H9 (cell line): ENCODE measurements at regions not wholly inside any gene's neighbourhood (a gene's known extent, or its start where the extent isn't known, plus 50 kb on each side); places are given as distances from the start of the nearest gene placed in this dataset.
A peak's percentile ranks its signal among the peaks of the same experiment; 100 is the strongest.

Experiments used
- DNase-seq: peaks from one replicate; pipeline ENCODE4 v3.0.0-alpha.2; 2017
- H2AFZ ChIP-seq: one replicate; pipeline ENCODE4 v1.6.1; 2013; ENCODE audit warnings: mild to moderate bottlenecking, low read length, control low read depth, moderate library complexity
- H2AK5ac ChIP-seq: 2 replicates; pipeline ENCODE4 v1.6.1; 2013; ENCODE audit warnings: low read length, control low read depth, mixed read lengths; ENCODE audit not compliant: insufficient read length
- H2BK120ac ChIP-seq: one replicate; pipeline ENCODE4 v1.6.1; 2013; ENCODE audit warnings: low read depth, mild to moderate bottlenecking, low read length, control low read depth, inconsistent platforms; ENCODE audit not compliant: poor library complexity, severe bottlenecking
- H2BK12ac ChIP-seq: 2 replicates; pipeline ENCODE4 v1.6.1; 2013; ENCODE audit warnings: low read length, control low read depth, mixed read lengths, low read depth; ENCODE audit not compliant: insufficient read length
- H2BK15ac ChIP-seq: 2 replicates; pipeline ENCODE4 v1.6.1; 2013; ENCODE audit warnings: low read depth, low read length, control low read depth
- H2BK20ac ChIP-seq: one replicate; pipeline ENCODE4 v1.6.1; 2013; ENCODE audit warnings: low read depth, mild to moderate bottlenecking, low read length, control low read depth, inconsistent platforms; ENCODE audit not compliant: poor library complexity, severe bottlenecking
- H2BK5ac ChIP-seq: 2 replicates; pipeline ENCODE4 v1.6.1; 2013; ENCODE audit warnings: low read length, control low read depth, mixed read lengths; ENCODE audit not compliant: insufficient read length
- H3K14ac ChIP-seq: 2 replicates; pipeline ENCODE4 v1.6.1; 2013; ENCODE audit warnings: low read length, control low read depth; ENCODE audit not compliant: insufficient read depth
- H3K18ac ChIP-seq: 2 replicates; pipeline ENCODE4 v1.6.1; 2013; ENCODE audit warnings: low read depth, mild to moderate bottlenecking, mixed read lengths, low read length, control low read depth; ENCODE audit not compliant: insufficient read length
- H3K23ac ChIP-seq: 2 replicates; pipeline ENCODE4 v1.6.1; 2013; ENCODE audit warnings: low read length, control low read depth, mixed read lengths, low read depth; ENCODE audit not compliant: insufficient read length
- H3K23me2 ChIP-seq: 2 replicates; pipeline ENCODE4 v1.6.1; 2013; ENCODE audit warnings: low read depth, mild to moderate bottlenecking, mixed read lengths, low read length, control low read depth; ENCODE audit not compliant: insufficient read length, poor library complexity, severe bottlenecking
- H3K27ac ChIP-seq: 2 replicates; pipeline ENCODE4 v1.5.1; 2013; ENCODE audit warnings: low read length, control low read depth, mixed read lengths, low read depth; ENCODE audit not compliant: insufficient read length
- H3K27me3 ChIP-seq: 2 replicates; pipeline ENCODE4 v1.6.1; 2013; ENCODE audit warnings: low read length, control low read depth, inconsistent platforms; ENCODE audit not compliant: insufficient read depth
- H3K4ac ChIP-seq: 2 replicates; pipeline ENCODE4 v1.6.1; 2013; ENCODE audit warnings: low read depth, mild to moderate bottlenecking, control low read depth, inconsistent platforms, low read length, moderate library complexity
- H3K4me1 ChIP-seq: 2 replicates; pipeline ENCODE4 v1.6.1; 2013; ENCODE audit warnings: low read length, control low read depth, inconsistent platforms; ENCODE audit not compliant: insufficient read depth
- H3K4me2 ChIP-seq: 2 replicates; pipeline ENCODE4 v1.6.1; 2013; ENCODE audit warnings: low read length, control low read depth, mixed read lengths; ENCODE audit not compliant: insufficient read length, insufficient read depth
- H3K56ac ChIP-seq: 2 replicates; pipeline ENCODE4 v1.6.1; 2013; ENCODE audit warnings: low read depth, mild to moderate bottlenecking, mixed read lengths, low read length, control low read depth; ENCODE audit not compliant: insufficient read length
- H3K79me1 ChIP-seq: 2 replicates; pipeline ENCODE4 v1.6.1; 2013; ENCODE audit warnings: low read depth, mild to moderate bottlenecking, moderate library complexity, low read length, control low read depth, inconsistent platforms; ENCODE audit not compliant: insufficient read depth, poor library complexity, severe bottlenecking
- H3K79me2 ChIP-seq: 2 replicates; pipeline ENCODE4 v1.6.1; 2013; ENCODE audit warnings: low read length, control low read depth, inconsistent platforms; ENCODE audit not compliant: insufficient read depth
- H3K9ac ChIP-seq: 2 replicates; pipeline ENCODE4 v1.6.1; 2013; ENCODE audit warnings: low read length, control low read depth, mixed read lengths; ENCODE audit not compliant: insufficient read length; ENCODE audit errors: extremely low read depth
- H3K9me3 ChIP-seq: one replicate; pipeline ENCODE4 v1.6.1; 2013; ENCODE audit warnings: low read depth, low read length, inconsistent platforms; ENCODE audit not compliant: control insufficient read depth
- H3T11ph ChIP-seq: one replicate; pipeline ENCODE4 v1.6.1; 2013; ENCODE audit warnings: mild to moderate bottlenecking, low read length, control low read depth, inconsistent platforms
- H4K20me1 ChIP-seq: one replicate; pipeline ENCODE4 v1.6.1; 2013; ENCODE audit not compliant: control insufficient read depth, insufficient read length, insufficient read depth
- H4K5ac ChIP-seq: 2 replicates; pipeline ENCODE4 v1.6.1; 2013; ENCODE audit warnings: low read depth, mild to moderate bottlenecking, mixed read lengths, low read length, control low read depth; ENCODE audit not compliant: insufficient read length
- H4K8ac ChIP-seq: replicated peaks from 2 replicates; pipeline ENCODE4 v1.6.1; 2013; ENCODE audit warnings: low read length, control low read depth, mixed read lengths, low read depth; ENCODE audit not compliant: insufficient read length
- H4K91ac ChIP-seq: 2 replicates; pipeline ENCODE4 v1.6.1; 2013; ENCODE audit warnings: low read depth, mild to moderate bottlenecking, moderate library complexity, mixed read lengths, low read length, control low read depth; ENCODE audit not compliant: insufficient read length
- H3K27ac Mint-ChIP-seq, 3 experiments: 2 replicates in 2 of 3; 3 replicates in 1 of 3; pipeline ENCODE4 v1.8.0; 2020 to 2021; ENCODE audit warnings: mixed read lengths in 3 of 3, mild to moderate bottlenecking in 1 of 3, moderate library complexity in 1 of 3
- H3K27me3 Mint-ChIP-seq: 2 replicates; pipeline ENCODE4 v1.8.0; 2021; ENCODE audit warnings: low read depth, mild to moderate bottlenecking, moderate library complexity, mixed read lengths
- H3K36me3 Mint-ChIP-seq, 3 experiments: 2 replicates in 2 of 3; 3 replicates in 1 of 3; pipeline ENCODE4 v1.8.0; 2020 to 2021; ENCODE audit warnings: low read depth in 3 of 3, mixed read lengths in 3 of 3; ENCODE audit not compliant: insufficient read depth in 1 of 3
- H3K4me1 Mint-ChIP-seq, 2 experiments: 2 replicates each; pipeline ENCODE4 v1.8.0; 2020; ENCODE audit warnings: mixed read lengths in 2 of 2
- H3K4me3 Mint-ChIP-seq, 2 experiments: 2 replicates in 1 of 2; 3 replicates in 1 of 2; pipeline ENCODE4 v1.8.0; 2020 to 2021; ENCODE audit warnings: mild to moderate bottlenecking in 2 of 2, mixed read lengths in 2 of 2, moderate library complexity in 1 of 2
- H3K9me3 Mint-ChIP-seq, 2 experiments: 2 replicates in 1 of 2; 3 replicates in 1 of 2; pipeline ENCODE4 v1.8.0; 2020; ENCODE audit warnings: mild to moderate bottlenecking in 2 of 2, mixed read lengths in 2 of 2, moderate library complexity in 1 of 2
- CTCF ChIP-seq: fragments of 200-600 bp; sonication (generic); conservative IDR thresholded peaks from 3 replicates; pipeline ENCODE4 v1.8.0; 2021; ENCODE audit warnings: antibody characterized with exemption, mild to moderate bottlenecking
- WGBS: extraction: QIAGEN DNeasy Blood & Tissue Kit; methylation state at CpG from one replicate; pipeline ENCODE4 v1.1.7; 2013; ENCODE audit warnings: missing lambda C conversion rate, low lambda C conversion rate, mixed read lengths; ENCODE audit not compliant: insufficient read length; ENCODE audit errors: extremely low coverage; 5-methylcytosine and 5-hydroxymethylcytosine counted together

- Histone ChIP-seq H3K23me2 (no peaks in the 10 kb centered on the region), H3K14ac (no peak overlapping the region), H4K20me1 (no peaks in the 10 kb centered on the region), H3K27me3 (no peaks in the 10 kb centered on the region), H4K5ac (no peak overlapping the region), H3K27ac (no peak overlapping the region), H3T11ph (no peak overlapping the region), H3K9me3 (no peaks in the 10 kb centered on the region), H3K9ac (no peak overlapping the region), H2BK5ac (no peak overlapping the region), H2BK12ac (no peak overlapping the region), H2BK15ac (no peak overlapping the region), H3K23ac (no peak overlapping the region), H3K18ac (no peak overlapping the region), H3K79me2 (no peaks in the 10 kb centered on the region), H3K79me1 (no peaks in the 10 kb centered on the region), H4K8ac (no peak overlapping the region), H3K56ac (no peak overlapping the region), H2BK120ac (no peak overlapping the region), H3K4ac (no peak overlapping the region), H4K91ac (no peak overlapping the region), H3K4me2 (no peak overlapping the region), H2BK20ac (no peak overlapping the region), H2AK5ac (no peak overlapping the region), H2AFZ (no peak overlapping the region), H3K4me1 (no peaks in the 10 kb centered on the region)
- Mint-ChIP-seq H3K4me3 (no peak overlapping the region), H3K9me3 (no peaks in the 10 kb centered on the region; a peak in 1 of 5 replicates), H3K36me3 (peaks cover 8 to 10% (median 10%) of the 10 kb centered on the region in 3 experiments), H3K27me3 (no peaks in the 10 kb centered on the region), H3K27ac (peak overlapping the region in 2 of 3 experiments; percentile 51 to 77; a peak in 2 of 7 replicates), H3K4me1 (peaks cover 0 to 16% of the 10 kb centered on the region in 2 experiments; a peak in 1 of 4 replicates)
- no CpG with 5 or more reads among the region's 22 CpGs for WGBS
- no peak for DNase-seq
- no peak for TF ChIP-seq CTCF
Observed at GRCh38 chr11:71140206-71140919, 112.0 kb downstream of the SHANK2 start.
